ENCODE measurements at regions not wholly inside any gene's neighbourhood (a gene's known extent, or its start where the extent isn't known, plus 50 kb on each side); places are given as distances from the start of the nearest gene placed in this dataset.

DNA sequence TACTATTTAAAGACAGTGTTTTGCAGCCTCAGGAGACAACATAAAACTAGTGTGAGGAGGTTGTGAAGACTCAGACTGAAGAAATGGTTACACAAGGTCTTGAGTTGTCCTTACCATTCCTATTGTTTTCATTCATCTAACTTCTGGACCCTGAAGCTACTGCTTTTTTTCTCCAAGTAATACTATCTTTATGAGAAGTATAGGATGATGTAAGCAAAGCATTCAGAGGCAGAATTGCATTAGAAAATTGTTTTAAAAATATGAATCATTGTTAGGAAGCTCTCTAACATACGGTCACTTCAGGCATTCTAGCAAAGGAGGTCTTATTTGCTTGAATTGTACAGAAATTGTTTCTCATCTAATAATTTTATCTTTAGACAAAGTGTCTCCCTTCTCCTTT is 357.8 kb downstream of the TLL1 start:
- H3K4me1 Mint-ChIP-seq: no peaks in the 10 kb centered on the region
- H3K27ac Mint-ChIP-seq: no peak overlapping the region
- ATAC-seq (no peak), DNase-seq (no peak)
- H3K4me3 Mint-ChIP-seq: no peak overlapping the region
- no peaks in the 10 kb centered on the region for H3K27me3 Mint-ChIP-seq
- peaks cover 3 to 7% of the 10 kb centered on the region in 2 donors for H3K9me3 Mint-ChIP-seq

- Mint-ChIP-seq H3K4me3 (no peak overlapping the region), H3K27ac (no peak overlapping the region), H3K4me1 (no peaks in the 10 kb centered on the region), H3K9me3 (no peaks in the 10 kb centered on the region), H3K27me3 (no peaks in the 10 kb centered on the region)
- DNase-seq: no peak
- ATAC-seq: no peak
Observed at GRCh38 chr4:166239354-166239753, 366.3 kb downstream of the TLL1 start.

DNA sequence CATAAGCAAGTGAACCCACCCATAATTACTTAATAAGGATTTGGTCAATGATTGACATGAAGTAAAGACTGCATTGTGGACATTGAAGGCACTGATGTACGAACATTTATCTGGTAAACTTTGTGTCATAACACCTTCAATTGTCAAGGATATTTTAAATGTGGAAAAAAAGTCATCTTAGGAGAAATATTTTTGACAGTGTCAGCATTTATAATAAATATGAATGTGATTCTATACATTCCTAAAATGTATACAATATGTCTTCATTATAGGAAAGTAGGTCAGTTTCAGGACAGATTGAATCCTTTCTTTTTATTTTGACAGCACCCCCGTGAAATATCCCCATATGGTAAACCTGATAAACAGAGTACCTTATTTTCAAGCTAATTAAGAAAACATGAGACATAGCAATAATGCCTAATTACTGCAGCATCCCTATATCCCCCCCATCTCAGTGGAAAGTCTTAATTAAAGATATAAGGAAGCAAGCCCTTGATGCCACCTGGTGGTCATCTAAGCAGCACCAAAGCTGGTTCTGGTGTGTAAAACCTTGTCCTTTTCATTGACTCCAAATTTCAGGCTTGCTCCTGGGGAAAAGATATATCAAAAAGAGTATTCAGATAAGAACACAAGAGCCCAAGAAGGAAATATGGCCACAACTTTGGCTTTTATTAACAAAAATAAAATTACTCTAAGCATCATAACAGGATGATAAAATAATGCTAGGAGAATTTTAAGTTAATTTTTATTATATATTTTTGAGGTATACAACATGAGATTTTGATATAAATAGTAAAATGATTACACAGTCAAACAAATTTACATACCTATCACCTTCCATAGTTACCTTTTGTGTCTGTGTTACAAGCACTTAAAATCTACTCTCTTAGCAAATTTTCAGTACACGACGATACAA is 379.7 kb downstream of the TLL1 start:
- Mint-ChIP-seq H3K4me3 (no peak overlapping the region), H3K4me1 (no peaks in the 10 kb centered on the region), H3K27me3 (no peaks in the 10 kb centered on the region), H3K9me3 (no peaks in the 10 kb centered on the region), H3K27ac (no peak overlapping the region)
- ATAC-seq (no peak), DNase-seq (no peak)

DNA sequence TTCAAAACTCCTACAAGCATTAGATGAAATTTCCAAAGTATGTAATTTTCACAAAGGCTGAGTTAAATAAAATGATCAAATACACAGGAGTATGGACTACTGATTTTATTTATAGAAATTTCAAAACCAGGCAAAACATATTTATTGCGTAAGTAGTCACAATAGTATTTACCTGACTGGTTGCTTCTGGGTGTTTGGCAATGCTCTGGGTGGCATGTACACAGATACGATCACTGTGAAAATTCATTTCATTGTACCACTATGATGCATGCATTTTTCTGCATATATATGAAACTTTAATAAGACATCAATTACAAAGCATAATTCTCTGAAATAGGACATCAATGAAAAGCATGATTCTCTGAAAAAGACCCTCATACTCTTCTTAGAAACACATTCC is 384.2 kb downstream of the TLL1 start:
- no peak overlapping the region for H3K27ac Mint-ChIP-seq
- H3K9me3 Mint-ChIP-seq: no peaks in the 10 kb centered on the region
- ATAC-seq (no peak), DNase-seq (no peak)
- H3K27me3 Mint-ChIP-seq: no peaks in the 10 kb centered on the region
- H3K4me1 Mint-ChIP-seq: no peaks in the 10 kb centered on the region
- H3K4me3 Mint-ChIP-seq: no peak overlapping the region

DNA sequence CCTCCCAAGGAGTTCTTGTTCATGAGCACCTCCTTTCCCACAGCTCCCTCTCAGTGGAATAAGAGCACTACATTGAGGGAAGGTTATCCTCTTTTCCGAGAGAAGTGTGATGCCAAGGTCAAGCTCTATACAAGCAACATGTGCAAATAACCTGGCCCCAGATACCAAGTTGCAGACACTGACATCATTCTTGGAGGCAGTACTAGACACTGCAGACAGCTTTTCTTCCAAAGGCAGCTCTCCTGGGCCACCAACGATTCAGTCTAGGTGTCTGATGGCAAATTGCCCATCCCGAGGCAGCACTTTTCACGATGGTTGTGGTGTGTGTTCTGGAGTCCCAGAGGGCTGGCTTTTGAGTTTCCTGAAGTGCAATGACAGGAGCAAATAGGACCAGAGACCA is 384.9 kb downstream of the TLL1 start:
- Mint-ChIP-seq H3K27ac (no peak overlapping the region), H3K27me3 (no peaks in the 10 kb centered on the region), H3K4me3 (no peak overlapping the region), H3K4me1 (no peaks in the 10 kb centered on the region), H3K9me3 (no peaks in the 10 kb centered on the region)
- DNase-seq: no peak
- ATAC-seq: no peak

GRCh38 chr4:166259081-166259480 is 386.0 kb downstream of the TLL1 start:
- H3K4me1 Mint-ChIP-seq: no peaks in the 10 kb centered on the region
- no peak for DNase-seq
- no peak overlapping the region for H3K27ac Mint-ChIP-seq
- H3K27me3 Mint-ChIP-seq: no peaks in the 10 kb centered on the region
- H3K9me3 Mint-ChIP-seq: no peaks in the 10 kb centered on the region
- ATAC-seq: no peak
- no peak overlapping the region for H3K4me3 Mint-ChIP-seq

GRCh38 chr4:166274136-166274761 is 401.2 kb downstream of the TLL1 start:
- Mint-ChIP-seq H3K27ac (no peak overlapping the region), H3K27me3 (no peaks in the 10 kb centered on the region), H3K4me1 (no peaks in the 10 kb centered on the region), H3K4me3 (no peak overlapping the region), H3K9me3 (no peaks in the 10 kb centered on the region)
- ATAC-seq (no peak), DNase-seq (no peak)

- Mint-ChIP-seq H3K4me3 (no peak overlapping the region), H3K27me3 (no peaks in the 10 kb centered on the region), H3K27ac (no peak overlapping the region), H3K9me3 (no peaks in the 10 kb centered on the region), H3K4me1 (no peaks in the 10 kb centered on the region)
- ATAC-seq (no peak), DNase-seq (no peak)
Observed at GRCh38 chr4:166274775-166275174, 401.7 kb downstream of the TLL1 start.

DNA sequence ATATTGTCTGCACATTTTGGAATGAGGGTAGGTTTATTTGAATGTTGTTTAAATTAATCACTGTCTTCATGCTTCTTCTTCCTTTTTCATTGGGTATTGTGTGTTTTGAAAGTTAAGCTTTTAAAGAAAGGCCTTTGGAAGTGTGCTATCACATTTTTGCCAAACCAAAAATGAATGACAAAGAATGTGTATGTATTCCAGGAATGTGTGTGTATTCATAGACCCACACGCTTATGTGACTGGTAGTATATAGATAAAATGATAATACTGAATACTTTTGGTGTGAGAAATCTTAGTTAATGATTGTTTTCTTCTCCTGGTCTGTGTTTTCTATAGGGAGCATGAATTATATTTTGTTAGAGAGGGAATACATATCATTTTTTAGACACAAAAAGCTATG is 404.4 kb downstream of the TLL1 start:
- Mint-ChIP-seq H3K4me1 (no peaks in the 10 kb centered on the region), H3K9me3 (no peaks in the 10 kb centered on the region), H3K27ac (peak overlapping the region in 1 of 2 donors; percentile 13), H3K27me3 (no peaks in the 10 kb centered on the region), H3K4me3 (no peak overlapping the region)
- DNase-seq: no peak
- no peak for ATAC-seq

- H3K4me3 Mint-ChIP-seq: no peak overlapping the region
- no peak for ATAC-seq
- no peak overlapping the region for H3K27ac Mint-ChIP-seq
- no peaks in the 10 kb centered on the region for H3K27me3 Mint-ChIP-seq
- H3K4me1 Mint-ChIP-seq: no peaks in the 10 kb centered on the region
- no peaks in the 10 kb centered on the region for H3K9me3 Mint-ChIP-seq
- DNase-seq: no peak
Observed at GRCh38 chr4:166277853-166278252, 404.8 kb downstream of the TLL1 start.

- Mint-ChIP-seq H3K27ac (no peak overlapping the region), H3K9me3 (no peaks in the 10 kb centered on the region), H3K27me3 (no peaks in the 10 kb centered on the region), H3K4me3 (no peak overlapping the region), H3K4me1 (no peaks in the 10 kb centered on the region)
- no peak for DNase-seq
- ATAC-seq: no peak
Observed at GRCh38 chr4:166279261-166279660, 406.2 kb downstream of the TLL1 start.

DNA sequence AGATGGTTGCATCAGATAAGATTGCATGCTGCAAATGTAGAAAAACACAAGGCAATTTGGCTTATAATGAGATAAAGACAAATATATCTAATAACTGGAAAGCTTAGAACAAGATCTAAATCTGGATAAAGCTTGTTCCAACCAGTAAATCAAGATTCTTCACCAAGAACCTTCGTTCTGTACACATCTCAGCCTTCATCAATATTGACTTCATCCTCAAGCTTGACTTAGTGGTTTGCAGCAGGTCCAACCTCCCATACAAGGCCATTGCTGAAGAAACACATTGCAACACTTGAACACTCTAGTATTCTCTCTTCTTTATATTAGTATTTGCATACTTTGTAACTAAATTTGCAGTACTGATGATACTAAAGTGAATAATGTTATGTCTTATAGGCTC is 407.6 kb downstream of the TLL1 start:
- H3K27me3 Mint-ChIP-seq: no peaks in the 10 kb centered on the region
- ATAC-seq: no peak
- H3K4me3 Mint-ChIP-seq: no peak overlapping the region
- no peak overlapping the region for H3K27ac Mint-ChIP-seq
- no peaks in the 10 kb centered on the region for H3K4me1 Mint-ChIP-seq
- H3K9me3 Mint-ChIP-seq: no peaks in the 10 kb centered on the region
- no peak for DNase-seq

- no peak for ATAC-seq
- H3K4me1 Mint-ChIP-seq: no peaks in the 10 kb centered on the region
- no peak overlapping the region for H3K4me3 Mint-ChIP-seq
- no peak for DNase-seq
- H3K9me3 Mint-ChIP-seq: no peaks in the 10 kb centered on the region
- no peak overlapping the region for H3K27ac Mint-ChIP-seq
- H3K27me3 Mint-ChIP-seq: no peaks in the 10 kb centered on the region
Observed at GRCh38 chr4:166282081-166282770, 409.2 kb downstream of the TLL1 start.

DNA sequence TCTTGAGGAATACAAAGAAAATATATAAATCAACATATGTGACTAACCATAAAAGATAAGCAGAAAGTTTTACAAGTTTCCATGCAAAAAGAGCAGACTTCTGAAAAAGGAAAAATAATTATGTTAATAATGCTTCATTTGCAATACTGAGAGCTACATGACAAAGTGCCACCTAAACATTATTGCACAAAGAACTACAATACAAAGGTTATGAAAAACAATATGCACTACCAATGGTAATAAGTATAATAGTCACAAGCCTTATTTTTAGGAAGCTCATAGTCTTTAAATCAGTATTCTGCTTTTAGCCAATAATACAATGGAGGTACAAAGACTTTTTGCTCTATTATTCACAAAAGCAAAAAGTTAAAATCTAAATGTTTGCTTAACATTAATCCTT is 411.2 kb downstream of the TLL1 start:
- no peak overlapping the region for H3K27ac Mint-ChIP-seq
- H3K4me1 Mint-ChIP-seq: no peaks in the 10 kb centered on the region
- ATAC-seq (no peak), DNase-seq (no peak)
- no peak overlapping the region for H3K4me3 Mint-ChIP-seq
- no peaks in the 10 kb centered on the region for H3K9me3 Mint-ChIP-seq
- no peaks in the 10 kb centered on the region for H3K27me3 Mint-ChIP-seq

GRCh38 chr4:166290426-166290825 is 417.4 kb downstream of the TLL1 start:
- Mint-ChIP-seq H3K27me3 (no peaks in the 10 kb centered on the region), H3K27ac (no peak overlapping the region), H3K4me3 (no peak overlapping the region), H3K9me3 (peaks cover 3 to 8% of the 10 kb centered on the region in 2 donors), H3K4me1 (no peaks in the 10 kb centered on the region)
- DNase-seq (no peak), ATAC-seq (no peak)

- DNase-seq (no peak), ATAC-seq (no peak)
- Mint-ChIP-seq H3K27me3 (no peaks in the 10 kb centered on the region), H3K27ac (no peak overlapping the region), H3K4me1 (no peaks in the 10 kb centered on the region), H3K4me3 (no peak overlapping the region), H3K9me3 (peaks cover 7 to 8% of the 10 kb centered on the region in 2 donors)
Observed at GRCh38 chr4:166293556-166293955, 420.5 kb downstream of the TLL1 start.
